OCI-LY1 (cell line): ENCODE measurements at regions not wholly inside any gene's neighbourhood (a gene's known extent, or its start where the extent isn't known, plus 50 kb on each side); places are given as distances from the start of the nearest gene placed in this dataset.

Experiments used
- EZH2 ChIP-seq: fragments of 200-600 bp; sonication (generic), shearing (Covaris generic); IDR thresholded peaks from 2 replicates; pipeline ENCODE4 v1.8.0; 2017; ENCODE audit warnings: borderline replicate concordance, mixed run types, mild to moderate bottlenecking, antibody characterized with exemption, low read length, moderate library complexity, mixed read lengths
- TF ChIP-seq, protein P1 (sequence below): fragments of 200-600 bp; sonication (generic), shearing (Covaris generic); IDR thresholded peaks from 2 replicates; pipeline ENCODE4 v1.5.1; 2017; ENCODE audit warnings: mild to moderate bottlenecking, antibody characterized with exemption, low read length, moderate library complexity, mixed read lengths

DNA sequence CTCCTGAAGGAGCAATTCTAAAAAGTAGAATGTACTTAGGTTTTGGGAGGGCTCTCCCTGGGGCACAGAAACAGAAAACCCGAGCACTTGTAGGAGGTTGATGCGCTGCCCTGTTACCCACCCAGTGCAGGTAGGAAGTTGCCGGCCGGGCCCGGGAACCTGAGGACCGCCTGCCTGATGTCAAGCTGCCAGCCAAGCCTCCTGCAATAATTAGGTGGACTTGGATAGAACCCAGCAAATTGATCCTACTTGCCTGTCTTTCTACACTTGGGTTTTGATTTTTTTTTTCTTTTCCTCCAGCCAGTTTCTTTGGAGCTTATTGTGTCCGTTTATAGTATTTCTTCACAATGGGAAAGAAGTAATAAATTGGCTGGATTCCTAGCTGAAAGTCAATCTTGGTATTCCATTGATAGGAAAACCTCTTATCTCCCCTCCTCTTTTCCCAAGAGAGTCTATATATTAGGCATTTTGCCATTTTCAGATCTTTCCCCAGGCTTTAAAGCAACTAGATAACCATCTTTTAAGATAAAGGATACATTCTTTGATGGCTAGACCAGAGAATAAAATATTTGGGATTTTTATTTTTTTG is 78.3 kb upstream of the FYN start:
- TF ChIP-seq, protein P1, sequence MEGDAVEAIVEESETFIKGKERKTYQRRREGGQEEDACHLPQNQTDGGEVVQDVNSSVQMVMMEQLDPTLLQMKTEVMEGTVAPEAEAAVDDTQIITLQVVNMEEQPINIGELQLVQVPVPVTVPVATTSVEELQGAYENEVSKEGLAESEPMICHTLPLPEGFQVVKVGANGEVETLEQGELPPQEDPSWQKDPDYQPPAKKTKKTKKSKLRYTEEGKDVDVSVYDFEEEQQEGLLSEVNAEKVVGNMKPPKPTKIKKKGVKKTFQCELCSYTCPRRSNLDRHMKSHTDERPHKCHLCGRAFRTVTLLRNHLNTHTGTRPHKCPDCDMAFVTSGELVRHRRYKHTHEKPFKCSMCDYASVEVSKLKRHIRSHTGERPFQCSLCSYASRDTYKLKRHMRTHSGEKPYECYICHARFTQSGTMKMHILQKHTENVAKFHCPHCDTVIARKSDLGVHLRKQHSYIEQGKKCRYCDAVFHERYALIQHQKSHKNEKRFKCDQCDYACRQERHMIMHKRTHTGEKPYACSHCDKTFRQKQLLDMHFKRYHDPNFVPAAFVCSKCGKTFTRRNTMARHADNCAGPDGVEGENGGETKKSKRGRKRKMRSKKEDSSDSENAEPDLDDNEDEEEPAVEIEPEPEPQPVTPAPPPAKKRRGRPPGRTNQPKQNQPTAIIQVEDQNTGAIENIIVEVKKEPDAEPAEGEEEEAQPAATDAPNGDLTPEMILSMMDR, result no peak
- no peak for TF ChIP-seq EZH2
